GM23338 (cell line): ENCODE measurements at regions not wholly inside any gene's neighbourhood (a gene's known extent, or its start where the extent isn't known, plus 50 kb on each side); places are given as distances from the start of the nearest gene placed in this dataset.
"Not testable (repeated sequence)": the region's sequence is repeated elsewhere in the genome, so short reads cannot be mapped to it uniquely, and the experiment has no call there.

Source experiments
- CTCF ChIP-seq, 2 experiments: fragments of 200-600 bp in 1 of 2; sonication (generic) in 1 of 2; conservative IDR thresholded peaks; 2 replicates each; pipeline versions ENCODE4 v1.5.1 to v1.6.1; 2016 to 2017; ENCODE audit warnings: antibody characterized with exemption in 2 of 2, low read depth in 2 of 2, mild to moderate bottlenecking in 2 of 2, moderate library complexity in 1 of 2
- EZH2 ChIP-seq: fragments of 200-600 bp; sonication (generic); IDR thresholded peaks from one replicate; pipeline ENCODE4 v1.8.0; 2017; ENCODE audit warnings: antibody characterized with exemption, mild to moderate bottlenecking, low read depth; ENCODE audit not compliant: unreplicated experiment
- EZH2phosphoT487 ChIP-seq: fragments of 200-600 bp; sonication (generic); IDR thresholded peaks from one replicate; pipeline ENCODE4 v1.8.1; 2018; ENCODE audit warnings: antibody characterized with exemption; ENCODE audit not compliant: unreplicated experiment
- JUNB ChIP-seq: IDR thresholded peaks from one replicate; pipeline ENCODE4 v1.6.1; 2016; ENCODE audit warnings: antibody characterized with exemption; ENCODE audit not compliant: unreplicated experiment

DNA sequence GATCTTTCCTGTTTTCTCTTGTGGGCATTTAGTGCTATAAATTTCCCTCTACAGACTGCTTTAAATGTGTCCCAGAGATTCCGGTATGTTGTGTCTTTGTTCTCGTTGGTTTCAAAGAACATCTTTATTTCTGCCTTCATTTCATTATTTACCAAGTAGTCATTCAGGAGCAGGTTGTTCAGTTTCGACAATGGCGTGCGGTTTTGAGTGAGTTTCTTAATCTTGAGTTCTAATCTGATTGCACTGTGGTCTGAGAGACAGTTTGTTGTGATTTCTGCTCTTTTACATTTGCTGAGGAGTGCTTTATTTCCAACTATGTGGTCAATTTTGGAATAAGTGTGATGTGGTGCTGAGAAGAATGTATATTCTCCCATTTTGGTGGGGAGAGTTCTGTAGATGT lies 535.7 kb upstream of the RGMB start:
- not testable (repeated sequence) for TF ChIP-seq EZH2; CTCF (conservative IDR thresholded peaks at IDR 0.05; ENCODE audit: low read depth in 2 of 2); EZH2phosphoT487; JUNB
